ENCODE measurements at regions not wholly inside any gene's neighbourhood (a gene's known extent, or its start where the extent isn't known, plus 50 kb on each side); places are given as distances from the start of the nearest gene placed in this dataset.
"Not testable (repeated sequence)": the region's sequence is repeated elsewhere in the genome, so short reads cannot be mapped to it uniquely, and the experiment has no call there.

DNA sequence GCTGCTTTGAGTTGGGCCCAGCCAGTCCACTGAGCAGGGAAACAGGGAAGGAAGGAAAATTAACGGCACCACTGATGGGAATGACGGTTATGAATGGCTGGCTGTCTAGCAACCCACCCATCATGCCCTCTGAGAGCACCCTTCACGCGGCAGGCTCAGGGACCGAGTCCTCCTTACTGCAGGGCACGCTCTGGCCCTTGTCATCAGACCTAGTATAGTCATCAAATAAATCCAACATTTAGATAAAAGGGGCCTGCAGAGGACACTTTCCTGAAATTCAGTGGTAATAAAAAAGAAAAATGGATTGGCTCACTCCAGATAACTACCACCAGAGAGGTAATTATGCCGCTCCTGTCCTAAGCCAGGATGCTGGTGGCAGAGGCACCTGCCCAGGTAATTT lies 509.4 kb downstream of the MATN1 start:
- Histone ChIP-seq H3F3A (ENCODE audit: low read depth) (peaks cover 6% of the 10 kb centered on the region), H3K79me2 (ENCODE audit: low read depth) (no peaks in the 10 kb centered on the region), H3K36me3 (no peaks in the 10 kb centered on the region), H4K20me1 (ENCODE audit: low read depth) (no peaks in the 10 kb centered on the region), H3K4me3 (no peak overlapping the region), H3K9ac (no peak overlapping the region), H3K27ac (no peak overlapping the region), H3K4me2 (no peak overlapping the region), H3K9me3 (ENCODE audit: low read depth) (no peaks in the 10 kb centered on the region), H2AFZ (replicated peaks) (no peak overlapping the region), H3K4me1 (no peaks in the 10 kb centered on the region), H3K27me3 (no peaks in the 10 kb centered on the region)
- Mint-ChIP-seq H3K36me3 (no peaks in the 10 kb centered on the region), H3K27me3 (ENCODE audit: insufficient read depth, low read depth) (peaks cover 5% of the 10 kb centered on the region), H3K4me3 (no peak overlapping the region), H3K27ac (no peak overlapping the region), H3K4me1 (no peaks in the 10 kb centered on the region), H3K9me3 (no peaks in the 10 kb centered on the region)
- DNase-seq (ENCODE audit: low spot score), result no peak
- TF ChIP-seq EZH2phosphoT487 (IDR thresholded peaks at IDR 0.05) (no peak), EZH2 (IDR thresholded peaks at IDR 0.05) (no peak)
- TF ChIP-seq, protein P1, sequence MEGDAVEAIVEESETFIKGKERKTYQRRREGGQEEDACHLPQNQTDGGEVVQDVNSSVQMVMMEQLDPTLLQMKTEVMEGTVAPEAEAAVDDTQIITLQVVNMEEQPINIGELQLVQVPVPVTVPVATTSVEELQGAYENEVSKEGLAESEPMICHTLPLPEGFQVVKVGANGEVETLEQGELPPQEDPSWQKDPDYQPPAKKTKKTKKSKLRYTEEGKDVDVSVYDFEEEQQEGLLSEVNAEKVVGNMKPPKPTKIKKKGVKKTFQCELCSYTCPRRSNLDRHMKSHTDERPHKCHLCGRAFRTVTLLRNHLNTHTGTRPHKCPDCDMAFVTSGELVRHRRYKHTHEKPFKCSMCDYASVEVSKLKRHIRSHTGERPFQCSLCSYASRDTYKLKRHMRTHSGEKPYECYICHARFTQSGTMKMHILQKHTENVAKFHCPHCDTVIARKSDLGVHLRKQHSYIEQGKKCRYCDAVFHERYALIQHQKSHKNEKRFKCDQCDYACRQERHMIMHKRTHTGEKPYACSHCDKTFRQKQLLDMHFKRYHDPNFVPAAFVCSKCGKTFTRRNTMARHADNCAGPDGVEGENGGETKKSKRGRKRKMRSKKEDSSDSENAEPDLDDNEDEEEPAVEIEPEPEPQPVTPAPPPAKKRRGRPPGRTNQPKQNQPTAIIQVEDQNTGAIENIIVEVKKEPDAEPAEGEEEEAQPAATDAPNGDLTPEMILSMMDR (IDR thresholded peaks at IDR 0.05), result no peak

DNA sequence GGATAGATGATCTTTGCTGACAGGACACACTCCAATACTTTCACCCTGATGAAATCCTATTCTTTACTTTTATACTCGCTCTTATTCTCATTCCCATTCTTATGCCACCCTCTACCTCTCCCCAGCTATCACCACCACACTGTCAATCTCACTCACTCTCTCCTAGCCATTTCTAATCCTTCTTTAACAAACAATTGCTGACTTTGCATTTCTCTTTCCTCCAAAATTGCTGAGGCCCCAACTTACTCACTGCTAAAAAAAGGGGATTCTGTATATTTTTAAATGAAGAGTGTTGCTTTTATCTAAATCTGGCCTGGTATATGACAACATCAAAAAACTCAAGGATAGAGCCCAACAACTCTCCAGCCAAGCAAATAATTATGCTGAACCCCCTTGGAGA lies 515.4 kb downstream of the MATN1 start:
- not testable (repeated sequence) for H3K27me3 ChIP-seq; H3K79me2 ChIP-seq (ENCODE audit: low read depth); H3K9me3 ChIP-seq (ENCODE audit: low read depth); H3K9me3 Mint-ChIP-seq; H3K4me1 Mint-ChIP-seq; H3K36me3 ChIP-seq; H3K4me3 Mint-ChIP-seq; H3K27ac Mint-ChIP-seq; H4K20me1 ChIP-seq (ENCODE audit: low read depth); H3K27ac ChIP-seq; H3K4me3 ChIP-seq; H3F3A ChIP-seq (ENCODE audit: low read depth); H2AFZ ChIP-seq (replicated peaks); H3K27me3 Mint-ChIP-seq (ENCODE audit: insufficient read depth, low read depth); H3K36me3 Mint-ChIP-seq; DNase-seq (ENCODE audit: low spot score); H3K4me1 ChIP-seq; H3K9ac ChIP-seq; H3K4me2 ChIP-seq

DNA sequence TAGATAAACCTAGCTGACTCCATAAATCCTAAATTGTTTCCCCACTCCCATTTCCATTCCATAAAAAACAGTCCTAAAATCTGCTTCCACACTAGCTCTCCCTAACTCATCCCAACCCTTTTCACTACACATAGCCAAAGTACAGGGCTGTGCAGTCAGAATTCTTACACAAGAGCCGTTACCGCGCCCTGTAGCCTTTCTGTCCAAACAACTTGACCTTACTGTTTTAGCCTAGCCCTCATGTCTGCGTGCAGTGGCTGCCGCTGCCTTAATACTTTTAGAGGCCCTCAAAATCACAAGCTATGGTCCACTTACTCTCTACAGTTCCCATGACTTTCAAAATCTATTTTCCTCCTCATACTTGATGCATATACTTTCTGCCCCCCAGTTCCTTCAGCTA lies 516.8 kb downstream of the MATN1 start:
- not testable (repeated sequence) for H3K27me3 ChIP-seq; H4K20me1 ChIP-seq (ENCODE audit: low read depth); H3K9me3 Mint-ChIP-seq; H3K27me3 Mint-ChIP-seq (ENCODE audit: insufficient read depth, low read depth); H3K36me3 ChIP-seq; DNase-seq (ENCODE audit: low spot score); H3K4me3 Mint-ChIP-seq; H3K36me3 Mint-ChIP-seq; H3K4me1 Mint-ChIP-seq; H3F3A ChIP-seq (ENCODE audit: low read depth); H3K4me3 ChIP-seq; H2AFZ ChIP-seq (replicated peaks); H3K27ac ChIP-seq; H3K79me2 ChIP-seq (ENCODE audit: low read depth); H3K4me2 ChIP-seq; H3K27ac Mint-ChIP-seq; H3K4me1 ChIP-seq; H3K9me3 ChIP-seq (ENCODE audit: low read depth); H3K9ac ChIP-seq

DNA sequence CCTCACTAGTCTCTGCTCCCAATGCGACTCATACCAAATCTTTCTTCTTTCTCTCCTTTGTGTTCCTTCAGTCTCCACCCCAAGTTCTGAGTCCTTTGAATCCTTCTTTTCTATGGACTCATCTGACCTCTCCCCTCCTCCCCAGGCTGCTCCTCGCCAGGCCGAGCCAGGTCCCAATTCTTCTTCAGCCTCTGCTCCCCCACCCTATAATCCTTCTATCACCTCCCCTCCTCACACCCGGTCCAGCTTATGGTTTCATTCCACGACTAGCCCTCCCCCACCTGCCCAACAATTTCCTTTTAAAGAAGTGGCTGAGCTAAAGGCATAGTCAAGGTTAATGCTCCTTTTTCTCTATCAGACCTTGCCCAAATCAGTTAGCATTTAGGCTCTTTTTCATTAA lies 518.5 kb downstream of the MATN1 start:
- not testable (repeated sequence) for H3K4me3 ChIP-seq; H3K4me2 ChIP-seq; DNase-seq (ENCODE audit: low spot score); H3K27me3 Mint-ChIP-seq (ENCODE audit: insufficient read depth, low read depth); H3K4me1 Mint-ChIP-seq; H3K4me3 Mint-ChIP-seq; H3F3A ChIP-seq (ENCODE audit: low read depth); H3K4me1 ChIP-seq; H3K27ac ChIP-seq; H4K20me1 ChIP-seq (ENCODE audit: low read depth); H3K9me3 Mint-ChIP-seq; H3K36me3 Mint-ChIP-seq; H3K9ac ChIP-seq; H3K27ac Mint-ChIP-seq; H3K79me2 ChIP-seq (ENCODE audit: low read depth); H3K27me3 ChIP-seq; H2AFZ ChIP-seq (replicated peaks); H3K36me3 ChIP-seq; H3K9me3 ChIP-seq (ENCODE audit: low read depth)

DNA sequence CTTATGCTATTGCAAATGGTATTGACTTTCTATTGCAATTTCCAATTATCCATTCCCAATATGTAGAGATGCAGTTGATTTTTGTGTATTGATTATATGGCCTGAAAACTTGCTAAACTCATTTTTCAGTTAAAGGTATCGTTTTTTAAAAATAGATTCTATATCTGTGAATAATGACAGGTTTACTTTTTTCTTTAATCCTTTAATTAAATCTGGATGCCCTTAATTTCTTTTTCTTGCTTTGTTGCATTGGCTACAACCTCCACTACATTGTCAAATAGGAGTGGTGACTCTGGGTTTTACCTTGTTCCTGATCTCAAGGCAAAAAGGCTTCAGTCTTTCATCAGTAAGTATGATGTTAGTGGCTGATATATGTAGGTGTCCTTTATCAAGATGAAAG lies 522.4 kb downstream of the MATN1 start:
- Histone ChIP-seq H3K4me1 (peaks cover 4% of the 10 kb centered on the region), H3K27me3 (no peaks in the 10 kb centered on the region), H3F3A (ENCODE audit: low read depth) (no peaks in the 10 kb centered on the region), H3K9me3 (ENCODE audit: low read depth) (no peaks in the 10 kb centered on the region), H3K4me2 (no peak overlapping the region), H4K20me1 (ENCODE audit: low read depth) (no peaks in the 10 kb centered on the region), H3K36me3 (no peaks in the 10 kb centered on the region), H3K9ac (no peak overlapping the region), H3K27ac (no peak overlapping the region), H3K79me2 (ENCODE audit: low read depth) (no peaks in the 10 kb centered on the region), H3K4me3 (no peak overlapping the region), H2AFZ (replicated peaks) (no peak overlapping the region)
- Mint-ChIP-seq H3K36me3 (no peaks in the 10 kb centered on the region), H3K4me3 (no peak overlapping the region), H3K27me3 (ENCODE audit: insufficient read depth, low read depth) (peaks cover 2% of the 10 kb centered on the region), H3K27ac (no peak overlapping the region), H3K4me1 (no peaks in the 10 kb centered on the region), H3K9me3 (peaks cover 8% of the 10 kb centered on the region)
- TF ChIP-seq EZH2phosphoT487 (IDR thresholded peaks at IDR 0.05) (no peak), EZH2 (IDR thresholded peaks at IDR 0.05) (no peak)
- TF ChIP-seq, protein P1 (IDR thresholded peaks at IDR 0.05), result no peak
- DNase-seq (ENCODE audit: low spot score), result no peak

Measured in neural progenitor cell (in vitro differentiated cells).